Activated CD4-positive, alpha-beta memory T cell treated with anti-CD3 and anti-CD28 coated beads, Interleukin-2, amount 10 ng/mL, durations not matched to agents 7 days and 5 days (primary cell): ENCODE measurements at regions not wholly inside any gene's neighbourhood (a gene's known extent, or its start where the extent isn't known, plus 50 kb on each side); places are given as distances from the start of the nearest gene placed in this dataset.

ENCODE experiments used
- CTCF ChIA-PET: fragments of 350-600 bp; sonication (Branson Sonifier 250); formaldehyde crosslinking; loops from one replicate; lab custom pipeline; 2021; ENCODE audit warnings: antibody characterized with exemption, inconsistent platforms; lab: Charles Lee
- POLR2A ChIA-PET: fragments of 350-600 bp; sonication (Branson Sonifier 250); formaldehyde crosslinking; loops from one replicate; lab custom pipeline; 2021; ENCODE audit warnings: antibody characterized with exemption; lab: Charles Lee
- DNase-seq: peaks from one replicate; pipeline ENCODE4 v3.0.0-alpha.2; 2020
- H3K27ac Mint-ChIP-seq: one replicate; pipeline ENCODE4 v1.8.0; 2021; ENCODE audit warnings: mild to moderate bottlenecking, mixed read lengths
- H3K27me3 Mint-ChIP-seq: one replicate; pipeline ENCODE4 v1.8.0; 2021; ENCODE audit warnings: mixed read lengths
- H3K36me3 Mint-ChIP-seq: one replicate; pipeline ENCODE4 v1.8.0; 2021; ENCODE audit warnings: low read depth, mixed read lengths
- H3K4me1 Mint-ChIP-seq: one replicate; pipeline ENCODE4 v1.8.0; 2021; ENCODE audit warnings: mixed read lengths
- H3K4me3 Mint-ChIP-seq: one replicate; pipeline ENCODE4 v1.8.0; 2021; ENCODE audit warnings: mild to moderate bottlenecking, mixed read lengths
- H3K9me3 Mint-ChIP-seq: one replicate; pipeline ENCODE4 v1.8.0; 2021; ENCODE audit warnings: mixed read lengths

DNA sequence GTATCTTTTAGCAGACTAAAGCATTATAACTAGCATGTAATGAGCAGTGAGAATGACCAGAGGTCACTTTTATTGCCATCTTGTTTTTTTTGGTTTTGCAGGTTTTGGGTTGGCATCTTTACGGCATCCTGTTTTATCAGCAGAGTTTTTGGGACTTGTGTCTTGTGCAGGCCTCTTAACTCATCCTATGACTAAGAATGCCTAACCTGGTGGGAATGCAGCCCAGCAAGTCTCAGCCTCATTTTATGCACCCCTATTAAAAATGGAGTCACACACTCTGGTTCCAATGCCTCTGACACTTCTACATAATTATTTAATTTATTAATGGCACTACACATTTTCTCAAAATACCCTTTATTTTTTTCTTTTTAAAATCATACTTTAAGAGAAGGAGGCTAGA is 726.5 kb upstream of the RIOK2 start:
- H3K9me3 Mint-ChIP-seq = no peaks in the 10 kb centered on the region
- H3K4me3 Mint-ChIP-seq = no peak overlapping the region
- no peaks in the 10 kb centered on the region for H3K36me3 Mint-ChIP-seq
- H3K4me1 Mint-ChIP-seq = no peaks in the 10 kb centered on the region
- CTCF ChIA-PET = no interaction called here
- no peak for DNase-seq
- POLR2A ChIA-PET = no interaction called here
- H3K27ac Mint-ChIP-seq = no peak overlapping the region
- no peaks in the 10 kb centered on the region for H3K27me3 Mint-ChIP-seq

DNA sequence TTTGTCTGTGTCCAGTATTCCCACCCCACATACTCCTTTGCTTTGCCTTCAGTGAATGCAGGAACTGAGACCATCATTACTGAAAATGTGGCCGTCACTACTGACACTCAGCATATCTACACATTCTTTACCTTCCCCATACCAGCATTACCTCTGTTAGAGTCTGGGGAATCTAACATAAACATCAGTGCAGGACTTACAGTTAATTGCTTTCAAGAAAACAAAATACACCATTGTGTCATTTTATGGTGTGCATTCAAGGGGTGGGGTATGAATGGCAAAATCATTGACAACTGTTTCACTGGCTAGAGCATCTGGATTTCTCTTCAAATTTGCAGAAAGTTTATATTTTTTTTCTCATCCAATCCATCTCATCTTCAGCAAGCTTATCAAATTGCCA is 731.4 kb upstream of the RIOK2 start:
- no peak for DNase-seq
- no peaks in the 10 kb centered on the region for H3K27me3 Mint-ChIP-seq
- ChIA-PET CTCF (no interaction called here), POLR2A (no interaction called here)
- no peaks in the 10 kb centered on the region for H3K36me3 Mint-ChIP-seq
- H3K4me1 Mint-ChIP-seq = no peaks in the 10 kb centered on the region
- H3K4me3 Mint-ChIP-seq = no peak overlapping the region
- H3K27ac Mint-ChIP-seq = no peak overlapping the region
- H3K9me3 Mint-ChIP-seq = no peaks in the 10 kb centered on the region

GRCh38 chr5:97915106-97915505 is 732.1 kb upstream of the RIOK2 start:
- no peaks in the 10 kb centered on the region for H3K36me3 Mint-ChIP-seq
- no peak overlapping the region for H3K4me3 Mint-ChIP-seq
- H3K9me3 Mint-ChIP-seq = no peaks in the 10 kb centered on the region
- POLR2A ChIA-PET = no interaction called here
- DNase-seq = no peak
- no peaks in the 10 kb centered on the region for H3K4me1 Mint-ChIP-seq
- no peaks in the 10 kb centered on the region for H3K27me3 Mint-ChIP-seq
- no peak overlapping the region for H3K27ac Mint-ChIP-seq
- CTCF ChIA-PET = no interaction called here

- H3K9me3 Mint-ChIP-seq = no peaks in the 10 kb centered on the region
- no peak overlapping the region for H3K27ac Mint-ChIP-seq
- H3K36me3 Mint-ChIP-seq = no peaks in the 10 kb centered on the region
- DNase-seq = no peak
- ChIA-PET CTCF (no interaction called here), POLR2A (no interaction called here)
- no peaks in the 10 kb centered on the region for H3K4me1 Mint-ChIP-seq
- no peaks in the 10 kb centered on the region for H3K27me3 Mint-ChIP-seq
- H3K4me3 Mint-ChIP-seq = no peak overlapping the region
Observed at GRCh38 chr5:97918057-97918456, 735.0 kb upstream of the RIOK2 start.

GRCh38 chr5:97918620-97919019 is 735.6 kb upstream of the RIOK2 start:
- Mint-ChIP-seq H3K27ac (no peak overlapping the region), H3K27me3 (no peaks in the 10 kb centered on the region), H3K4me1 (no peaks in the 10 kb centered on the region), H3K9me3 (no peaks in the 10 kb centered on the region), H3K4me3 (no peak overlapping the region), H3K36me3 (no peaks in the 10 kb centered on the region)
- ChIA-PET CTCF (no interaction called here), POLR2A (no interaction called here)
- no peak for DNase-seq

DNA sequence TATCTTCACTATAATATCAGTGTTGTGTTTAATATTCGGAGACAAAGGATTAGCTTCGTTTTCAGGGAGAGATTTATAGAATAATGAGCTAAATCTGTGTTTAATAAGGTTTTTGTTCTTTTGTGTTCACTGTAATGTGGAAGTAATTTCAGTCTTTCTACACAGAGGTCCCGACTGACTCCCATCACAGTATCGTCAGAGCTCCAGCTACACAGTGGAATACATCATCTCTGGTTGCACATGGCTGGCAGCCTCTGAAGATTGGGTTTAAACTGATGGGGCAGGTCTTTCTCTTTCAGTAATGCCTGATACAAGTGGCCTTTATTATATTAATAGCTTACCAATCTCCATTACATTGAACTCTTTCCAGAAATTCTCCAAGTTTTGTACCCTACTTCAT is 736.7 kb upstream of the RIOK2 start:
- no peak for DNase-seq
- Mint-ChIP-seq H3K4me3 (no peak overlapping the region), H3K27me3 (no peaks in the 10 kb centered on the region), H3K4me1 (no peaks in the 10 kb centered on the region), H3K9me3 (no peaks in the 10 kb centered on the region), H3K36me3 (no peaks in the 10 kb centered on the region), H3K27ac (no peak overlapping the region)
- ChIA-PET CTCF (no interaction called here), POLR2A (no interaction called here)

DNA sequence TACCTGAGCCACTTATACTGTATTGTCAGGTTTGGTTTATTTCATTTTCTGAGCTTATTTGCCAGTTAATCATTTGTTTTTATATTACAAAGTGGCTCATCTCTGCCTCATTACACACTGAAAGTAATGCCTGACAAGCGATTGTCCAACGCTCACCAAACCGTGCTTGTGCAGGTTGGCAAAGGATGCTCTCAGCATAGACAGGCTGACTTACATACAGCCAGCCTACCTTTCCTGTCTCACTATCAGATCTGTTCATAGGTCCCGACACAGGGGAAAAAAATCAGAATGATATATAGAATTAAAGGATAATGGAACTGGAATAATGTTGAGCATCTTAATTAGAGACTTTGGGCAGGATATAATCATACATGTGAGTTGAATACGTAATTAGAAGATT is 739.7 kb upstream of the RIOK2 start:
- POLR2A ChIA-PET = no interaction called here
- H3K4me1 Mint-ChIP-seq = no peaks in the 10 kb centered on the region
- H3K9me3 Mint-ChIP-seq = no peaks in the 10 kb centered on the region

GRCh38 chr5:97923496-97923895 is 740.4 kb upstream of the RIOK2 start:
- H3K27me3 Mint-ChIP-seq = no peaks in the 10 kb centered on the region
- H3K36me3 Mint-ChIP-seq = no peaks in the 10 kb centered on the region
- H3K4me1 Mint-ChIP-seq = no peaks in the 10 kb centered on the region
- no peak overlapping the region for H3K4me3 Mint-ChIP-seq
- POLR2A ChIA-PET = no interaction called here
- no peak overlapping the region for H3K27ac Mint-ChIP-seq
- CTCF ChIA-PET = no interaction called here
- DNase-seq = no peak
- H3K9me3 Mint-ChIP-seq = no peaks in the 10 kb centered on the region

More for the DNA sequence above, 739.7 kb upstream of the RIOK2 start:
- CTCF ChIA-PET = no interaction called here
- Mint-ChIP-seq H3K27me3 (no peaks in the 10 kb centered on the region), H3K27ac (no peak overlapping the region), H3K4me3 (no peak overlapping the region), H3K36me3 (no peaks in the 10 kb centered on the region)
- no peak for DNase-seq

DNA sequence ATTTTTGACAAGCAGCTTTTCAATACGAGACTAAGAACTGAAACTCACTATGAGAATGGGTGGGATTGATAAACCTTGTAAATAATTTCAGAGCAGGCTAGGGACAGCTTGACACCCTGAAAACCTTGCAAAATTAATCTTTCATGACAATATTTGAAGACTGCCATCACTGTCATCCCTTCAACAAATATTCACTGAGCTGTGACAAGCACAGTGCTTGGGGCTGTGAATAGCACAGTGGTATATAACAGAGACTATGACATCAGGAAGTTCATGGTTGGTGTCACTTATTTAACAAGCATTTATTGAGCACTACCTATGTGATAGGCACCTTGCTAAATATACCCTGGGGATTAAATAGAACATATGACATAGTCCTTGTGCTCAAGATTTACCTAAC is 741.0 kb upstream of the RIOK2 start:
- ChIA-PET POLR2A (no interaction called here), CTCF (no interaction called here)
- Mint-ChIP-seq H3K9me3 (no peaks in the 10 kb centered on the region), H3K27me3 (no peaks in the 10 kb centered on the region), H3K4me1 (no peaks in the 10 kb centered on the region), H3K36me3 (no peaks in the 10 kb centered on the region), H3K4me3 (no peak overlapping the region), H3K27ac (no peak overlapping the region)
- no peak for DNase-seq

DNA sequence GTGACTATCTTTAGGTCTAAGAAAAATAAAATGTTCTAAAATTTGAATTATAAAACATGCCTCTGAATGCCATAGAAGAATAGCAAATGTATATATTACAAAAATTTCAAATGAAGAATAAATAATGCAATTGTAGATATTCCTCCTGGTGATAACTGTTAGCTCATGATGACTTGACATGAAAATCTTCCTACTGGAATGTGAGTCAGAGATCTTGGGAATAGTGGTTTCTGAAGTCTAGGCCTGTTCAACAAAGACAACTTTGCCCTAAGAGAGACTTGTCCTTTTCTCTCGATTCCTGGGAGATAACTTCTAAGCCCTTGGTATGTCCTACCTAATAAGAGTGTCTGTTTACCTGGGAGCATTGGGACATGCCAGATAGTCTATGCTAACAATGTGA is 746.3 kb upstream of the RIOK2 start:
- ChIA-PET CTCF (no interaction called here), POLR2A (no interaction called here)
- no peak for DNase-seq
- Mint-ChIP-seq H3K4me1 (no peaks in the 10 kb centered on the region), H3K9me3 (no peaks in the 10 kb centered on the region), H3K27ac (no peak overlapping the region), H3K27me3 (no peaks in the 10 kb centered on the region), H3K4me3 (no peak overlapping the region), H3K36me3 (no peaks in the 10 kb centered on the region)

DNA sequence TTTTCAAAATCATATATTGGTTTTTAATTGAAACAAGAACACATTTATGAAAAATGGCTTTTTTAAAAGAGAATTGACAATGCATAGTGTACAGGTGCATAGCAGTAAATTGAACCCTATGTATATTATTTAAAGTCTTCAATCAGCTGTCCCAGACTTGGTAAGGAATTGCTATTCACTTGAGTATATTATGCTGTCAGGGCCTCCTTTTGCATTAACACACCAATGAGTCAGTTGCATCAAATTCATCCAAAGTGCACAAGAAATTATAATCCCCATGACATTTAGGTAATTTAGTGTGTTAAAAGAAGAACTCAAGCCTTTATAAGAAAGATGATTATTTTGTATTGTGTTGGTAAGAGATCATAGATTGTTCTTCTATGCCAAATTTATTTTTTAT is 748.8 kb upstream of the RIOK2 start:
- H3K4me1 Mint-ChIP-seq = no peaks in the 10 kb centered on the region
- no peaks in the 10 kb centered on the region for H3K27me3 Mint-ChIP-seq
- DNase-seq = no peak
- ChIA-PET POLR2A (no interaction called here), CTCF (no interaction called here)
- H3K9me3 Mint-ChIP-seq = no peaks in the 10 kb centered on the region
- no peak overlapping the region for H3K4me3 Mint-ChIP-seq
- no peaks in the 10 kb centered on the region for H3K36me3 Mint-ChIP-seq
- no peak overlapping the region for H3K27ac Mint-ChIP-seq

DNA sequence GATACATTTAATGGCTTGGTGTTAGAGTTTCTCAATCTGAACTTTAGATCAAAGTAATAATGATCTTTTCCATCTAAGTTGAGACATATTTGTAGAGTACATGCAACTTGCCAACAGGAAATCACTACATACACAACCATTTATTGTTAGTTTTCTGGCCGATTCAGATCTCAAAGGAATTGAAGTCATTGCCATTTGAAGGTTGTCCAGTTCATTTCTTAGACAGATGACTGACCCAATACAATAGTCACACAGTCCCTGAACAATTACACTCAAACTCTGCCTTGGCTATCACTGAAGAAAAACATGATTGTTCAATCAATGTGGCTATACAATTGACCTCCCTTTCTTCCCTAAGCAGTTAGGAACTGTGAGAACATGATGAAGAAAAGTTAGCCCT is 753.2 kb upstream of the RIOK2 start:
- Mint-ChIP-seq H3K27ac (no peak overlapping the region), H3K4me1 (no peaks in the 10 kb centered on the region), H3K4me3 (no peak overlapping the region), H3K27me3 (no peaks in the 10 kb centered on the region), H3K9me3 (no peaks in the 10 kb centered on the region), H3K36me3 (no peaks in the 10 kb centered on the region)
- DNase-seq = no peak
- POLR2A ChIA-PET = no interaction called here
- CTCF ChIA-PET = no interaction called here

DNA sequence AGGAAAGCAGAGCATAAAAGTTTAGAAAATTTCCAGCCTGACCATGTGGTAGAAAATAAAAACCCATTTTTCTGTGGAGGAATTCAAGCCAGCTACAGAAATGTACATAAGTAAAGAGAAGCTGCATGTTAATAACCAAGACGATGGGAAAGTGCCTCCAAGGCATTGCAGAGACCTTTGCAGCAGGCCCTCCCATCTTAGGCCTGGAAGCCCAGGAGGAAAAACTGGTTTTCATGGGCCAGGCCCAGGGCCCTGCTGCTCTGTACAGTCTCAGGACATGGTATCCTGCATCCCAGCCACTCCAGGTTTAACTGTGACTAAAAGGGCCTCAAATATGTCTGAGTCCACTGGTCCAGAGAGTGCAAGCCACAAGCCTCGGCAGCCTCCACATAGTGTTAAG is 754.8 kb upstream of the RIOK2 start:
- ChIA-PET CTCF (no interaction called here), POLR2A (no interaction called here)
- no peaks in the 10 kb centered on the region for H3K9me3 Mint-ChIP-seq
- H3K4me1 Mint-ChIP-seq = no peaks in the 10 kb centered on the region
- no peak for DNase-seq
- no peak overlapping the region for H3K4me3 Mint-ChIP-seq
- no peaks in the 10 kb centered on the region for H3K27me3 Mint-ChIP-seq
- H3K27ac Mint-ChIP-seq = no peak overlapping the region
- H3K36me3 Mint-ChIP-seq = no peaks in the 10 kb centered on the region

- DNase-seq = no peak
- Mint-ChIP-seq H3K9me3 (no peaks in the 10 kb centered on the region), H3K27me3 (no peaks in the 10 kb centered on the region), H3K27ac (no peak overlapping the region), H3K4me3 (no peak overlapping the region), H3K4me1 (no peaks in the 10 kb centered on the region), H3K36me3 (no peaks in the 10 kb centered on the region)
- POLR2A ChIA-PET = no interaction called here
- CTCF ChIA-PET = no interaction called here
Observed at GRCh38 chr5:97943036-97943435, 760.0 kb upstream of the RIOK2 start.

DNA sequence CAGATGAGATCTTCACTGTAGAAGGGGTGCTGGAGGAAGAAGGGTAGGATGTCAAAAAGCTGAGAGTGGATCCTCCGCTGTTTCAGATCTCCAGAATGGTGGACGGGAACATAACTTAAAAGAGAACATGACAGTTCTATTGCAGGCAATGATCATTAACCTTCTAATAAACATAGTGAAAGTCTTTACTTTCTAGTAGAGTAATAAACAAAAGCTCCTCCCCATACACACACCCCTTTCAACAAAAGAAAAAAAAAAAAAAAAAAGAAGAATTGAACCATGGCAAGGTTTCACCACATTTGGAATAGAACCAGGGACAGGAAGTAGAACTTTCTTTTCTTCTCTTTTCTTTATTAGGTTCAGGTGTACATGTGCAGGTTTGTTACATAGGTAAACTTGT is 768.1 kb upstream of the RIOK2 start:
- no peaks in the 10 kb centered on the region for H3K36me3 Mint-ChIP-seq
- no peaks in the 10 kb centered on the region for H3K27me3 Mint-ChIP-seq
- peaks cover 3% of the 10 kb centered on the region for H3K9me3 Mint-ChIP-seq
- no peak overlapping the region for H3K4me3 Mint-ChIP-seq
- ChIA-PET POLR2A (no interaction called here), CTCF (no interaction called here)
- no peak overlapping the region for H3K27ac Mint-ChIP-seq
- H3K4me1 Mint-ChIP-seq = no peaks in the 10 kb centered on the region
- no peak for DNase-seq
